Gastrocnemius medialis (tissue), 4 donors: ENCODE measurements at regions not wholly inside any gene's neighbourhood (a gene's known extent, or its start where the extent isn't known, plus 50 kb on each side); places are given as distances from the start of the nearest gene placed in this dataset.

Experiments
- ATAC-seq, 2 donors: fragments of 150-250 bp; one replicate each; pipeline ENCODE4 v1.9.1; 2016
- DNase-seq, 2 donors: peaks; one replicate each; pipeline ENCODE4 v3.0.0-alpha.2; 2019
- H3K27ac ChIP-seq, 4 donors: fragments of 200-600 bp; sonication (generic); 1 replicate in 1 of 4; 2 replicates in 3 of 4; pipeline ENCODE4 v1.5.1; 2016 to 2018; ENCODE audit warnings: mild to moderate bottlenecking in 2 of 4, moderate library complexity in 1 of 4
- H3K27me3 ChIP-seq, 3 donors: fragments of 200-600 bp; sonication (generic) in 2 of 3; 1 replicate in 1 of 3; 2 replicates in 2 of 3; pipeline versions ENCODE4 v1.5.1 to v1.6.0; 2016 to 2019; ENCODE audit warnings: mild to moderate bottlenecking in 1 of 3, moderate library complexity in 1 of 3
- H3K36me3 ChIP-seq, 2 donors: fragments of 200-600 bp; sonication (generic) in 1 of 2; one replicate each; pipeline ENCODE4 v1.5.1; 2017 to 2018
- H3K4me1 ChIP-seq, 2 donors: fragments of 200-600 bp; sonication (generic) in 1 of 2; one replicate each; pipeline ENCODE4 v1.5.1; 2016 to 2017; ENCODE audit warnings: mild to moderate bottlenecking in 2 of 2
- H3K4me3 ChIP-seq, 4 donors: fragments of 200-600 bp; sonication (generic) in 3 of 4; 1 replicate in 1 of 4; 2 replicates in 3 of 4; pipeline ENCODE4 v1.5.1; 2016 to 2019; ENCODE audit warnings: mild to moderate bottlenecking in 2 of 4
- H3K9me3 ChIP-seq, 3 donors: fragments of 200-600 bp; sonication (generic) in 2 of 3; 1 replicate in 1 of 3; 2 replicates in 2 of 3; pipeline ENCODE4 v1.5.1; 2016 to 2019
- CTCF ChIP-seq, 5 experiments: fragments of 450-650 bp in 3 of 5; fragments of 200-600 bp in 2 of 5; sonication (generic) in 2 of 5; IDR thresholded peaks in 4 of 5; conservative IDR thresholded peaks in 1 of 5; 1 replicate in 4 of 5; 2 replicates in 1 of 5; pipeline ENCODE4 v1.5.1; 2016 to 2019; ENCODE audit warnings: antibody characterized with exemption in 5 of 5, mild to moderate bottlenecking in 3 of 5, moderate library complexity in 3 of 5
- POLR2A ChIP-seq, 2 donors: fragments of 450-650 bp; IDR thresholded peaks; one replicate each; pipeline ENCODE4 v1.6.1; 2017; ENCODE audit warnings: antibody characterized with exemption in 2 of 2, mild to moderate bottlenecking in 2 of 2, moderate library complexity in 2 of 2
- in situ Hi-C, 4 donors: fragments of 200-750 bp; cut with MboI; loops; one replicate each; pipeline versions ENCODE4 v1.15.0 to v1.8.0; 2017; ENCODE audit warnings: low sequenced_read_pairs in 4 of 4
- intact Hi-C: fragments of 100-400 bp; cut with DNase I; formaldehyde crosslinking; loops from one replicate; pipeline ENCODE4 v1.15.1; 2023; ENCODE audit warnings: low total_unique reads

- H3K4me1 ChIP-seq: no peaks in the 10 kb centered on the region
- H3K27ac ChIP-seq: no peak overlapping the region
- intact Hi-C loops (no loop called here), in situ Hi-C loops (no loop called here)
- TF ChIP-seq CTCF (IDR thresholded peaks at IDR 0.05 in 4 of 5, conservative IDR thresholded peaks at IDR 0.05 in 1 of 5): no peak
- TF ChIP-seq POLR2A (IDR thresholded peaks at IDR 0.05): no peak
- H3K36me3 ChIP-seq: no peaks in the 10 kb centered on the region
- H3K4me3 ChIP-seq: no peak overlapping the region
- ATAC-seq (no peak), DNase-seq (no peak)
- H3K9me3 ChIP-seq: no peaks in the 10 kb centered on the region
- no peaks in the 10 kb centered on the region for H3K27me3 ChIP-seq
These were observed 524.1 kb downstream of the TBC1D22A start for GRCh38 chr22:47286590-47286989.

- no peak for ATAC-seq
- Histone ChIP-seq H3K27me3 (peaks cover 0 to under 1% (median 0%) of the 10 kb centered on the region in 3 donors), H3K4me1 (no peaks in the 10 kb centered on the region), H3K4me3 (no peak overlapping the region), H3K9me3 (no peaks in the 10 kb centered on the region), H3K27ac (no peak overlapping the region), H3K36me3 (no peaks in the 10 kb centered on the region)
- intact Hi-C loops: no loop called here
- TF ChIP-seq CTCF (IDR thresholded peaks at IDR 0.05 in 4 of 5, conservative IDR thresholded peaks at IDR 0.05 in 1 of 5): no peak
- TF ChIP-seq POLR2A (IDR thresholded peaks at IDR 0.05): no peak
- no peak for DNase-seq
- in situ Hi-C loops: no loop called here
These were observed 523.5 kb downstream of the TBC1D22A start for GRCh38 chr22:47285981-47286380.

- Histone ChIP-seq H3K27me3 (peaks cover 0 to 2% (median 0%) of the 10 kb centered on the region in 3 donors), H3K9me3 (no peaks in the 10 kb centered on the region), H3K36me3 (no peaks in the 10 kb centered on the region), H3K4me1 (no peaks in the 10 kb centered on the region), H3K4me3 (no peak overlapping the region), H3K27ac (no peak overlapping the region)
- no peak for ATAC-seq
- TF ChIP-seq POLR2A (IDR thresholded peaks at IDR 0.05): no peak
- no peak for TF ChIP-seq CTCF (IDR thresholded peaks at IDR 0.05 in 4 of 5, conservative IDR thresholded peaks at IDR 0.05 in 1 of 5)
- intact Hi-C loops (no loop called here), in situ Hi-C loops (no loop called here)
- DNase-seq: no peak
These were observed 522.4 kb downstream of the TBC1D22A start for GRCh38 chr22:47284822-47285221.

- in situ Hi-C loops (no loop called here), intact Hi-C loops (no loop called here)
- H3K27me3 ChIP-seq: peaks cover 0 to 2% (median 0%) of the 10 kb centered on the region in 3 donors
- TF ChIP-seq POLR2A (IDR thresholded peaks at IDR 0.05) (no peak), CTCF (IDR thresholded peaks at IDR 0.05 in 4 of 5, conservative IDR thresholded peaks at IDR 0.05 in 1 of 5) (no peak)
- DNase-seq (no peak), ATAC-seq (no peak)
- H3K9me3 ChIP-seq: no peaks in the 10 kb centered on the region
- no peaks in the 10 kb centered on the region for H3K36me3 ChIP-seq
- no peak overlapping the region for H3K27ac ChIP-seq
- H3K4me1 ChIP-seq: no peaks in the 10 kb centered on the region
- H3K4me3 ChIP-seq: no peak overlapping the region
These were observed 521.9 kb downstream of the TBC1D22A start for GRCh38 chr22:47284360-47284759.

- DNase-seq: no peak
- H3K4me3 ChIP-seq: no peak overlapping the region
- no peaks in the 10 kb centered on the region for H3K4me1 ChIP-seq
- H3K36me3 ChIP-seq: no peaks in the 10 kb centered on the region
- peaks cover 0 to 2% (median 0%) of the 10 kb centered on the region in 3 donors for H3K27me3 ChIP-seq
- TF ChIP-seq POLR2A (IDR thresholded peaks at IDR 0.05): no peak
- no peak for TF ChIP-seq CTCF (IDR thresholded peaks at IDR 0.05 in 4 of 5, conservative IDR thresholded peaks at IDR 0.05 in 1 of 5)
- intact Hi-C loops (no loop called here), in situ Hi-C loops (no loop called here)
- no peaks in the 10 kb centered on the region for H3K9me3 ChIP-seq
- no peak for ATAC-seq
- no peak overlapping the region for H3K27ac ChIP-seq
These were observed 521.3 kb downstream of the TBC1D22A start for GRCh38 chr22:47283616-47284270.
